Esophagus squamous epithelium (tissue), 5 donors: ENCODE measurements at regions not wholly inside any gene's neighbourhood (a gene's known extent, or its start where the extent isn't known, plus 50 kb on each side); places are given as distances from the start of the nearest gene placed in this dataset.

ENCODE experiments used
- DNase-seq: peaks from one replicate; lab custom pipeline; 2025; lab: John Stamatoyannopoulos, UW
- H3K27ac ChIP-seq, 4 donors: fragments of 200-600 bp; sonication (generic); one replicate each; pipeline ENCODE4 v1.5.1; 2016 to 2019; ENCODE audit warnings: mild to moderate bottlenecking in 1 of 4
- H3K27me3 ChIP-seq, 4 donors: fragments of 200-600 bp; sonication (generic); 1 replicate in 3 of 4; 2 replicates in 1 of 4; pipeline versions ENCODE4 v1.5.1 to v1.6.0; 2017 to 2021; ENCODE audit warnings: antibody characterized with exemption in 1 of 4
- H3K36me3 ChIP-seq, 3 donors: fragments of 200-600 bp; sonication (generic); one replicate each; pipeline ENCODE4 v1.5.1; 2016 to 2019
- H3K4me1 ChIP-seq, 3 donors: fragments of 200-600 bp; sonication (generic); one replicate each; pipeline ENCODE4 v1.5.1; 2017 to 2019
- H3K4me3 ChIP-seq, 4 donors: fragments of 200-600 bp; sonication (generic); 1 replicate in 3 of 4; 2 replicates in 1 of 4; pipeline ENCODE4 v1.5.1; 2016 to 2019; ENCODE audit warnings: mild to moderate bottlenecking in 2 of 4, moderate library complexity in 1 of 4
- H3K9me3 ChIP-seq, 3 donors: fragments of 200-600 bp; sonication (generic); one replicate each; pipeline ENCODE4 v1.5.1; 2016 to 2019
- CTCF ChIP-seq, 6 experiments: fragments of 450-650 bp in 4 of 6; fragments of 200-600 bp in 2 of 6; sonication (generic) in 2 of 6; IDR thresholded peaks; one replicate each; pipeline ENCODE4 v1.5.1; 2016 to 2019; ENCODE audit warnings: antibody characterized with exemption in 6 of 6, mild to moderate bottlenecking in 4 of 6, moderate library complexity in 4 of 6
- POLR2A ChIP-seq, 4 donors: fragments of 450-650 bp; IDR thresholded peaks; one replicate each; pipeline ENCODE4 v1.6.1; 2017; ENCODE audit warnings: antibody characterized with exemption in 4 of 4, mild to moderate bottlenecking in 4 of 4, moderate library complexity in 3 of 4
- WGBS, 2 donors: methylation state at CpG; one replicate each; pipeline ENCODE4 v1.1.5; 2018; 5-methylcytosine and 5-hydroxymethylcytosine counted together
- intact Hi-C: fragments of 100-400 bp; cut with DNase I; formaldehyde crosslinking; loops from one replicate; pipeline ENCODE4 v1.15.0; 2022
- donor health status: DM: yes; HTN: yes; CAD: no.

GRCh38 chr11:76280151-76280881, 74.0 kb upstream of the WNT11 start:
- Histone ChIP-seq H3K4me3 (no peak overlapping the region), H3K27ac (no peak overlapping the region), H3K9me3 (no peaks in the 10 kb centered on the region), H3K27me3 (peaks cover 0 to 14% (median 0%) of the 10 kb centered on the region in 4 donors), H3K36me3 (no peaks in the 10 kb centered on the region), H3K4me1 (no peaks in the 10 kb centered on the region)
- DNase-seq, result no peak
- intact Hi-C loops, result no loop called here
- TF ChIP-seq POLR2A (IDR thresholded peaks at IDR 0.05), result no peak
- TF ChIP-seq CTCF (IDR thresholded peaks at IDR 0.05), result no peak
- 81 to 84% methylated on average over 10 to 14 of the region's 16 CpGs for WGBS, 2 donors

- no peak for DNase-seq
Observed at GRCh38 chr11:76279646-76280045, 73.3 kb upstream of the WNT11 start.

GRCh38 chr11:76279038-76279437, 72.7 kb upstream of the WNT11 start:
- no peak for DNase-seq
- WGBS, 2 donors, result 84 to 95% methylated on average over 3 to 6 of the region's 6 CpGs
- intact Hi-C loops, result no loop called here
- Histone ChIP-seq H3K9me3 (no peaks in the 10 kb centered on the region), H3K36me3 (no peaks in the 10 kb centered on the region), H3K27me3 (peaks cover 0 to 8% (median 0%) of the 10 kb centered on the region in 4 donors), H3K27ac (no peak overlapping the region), H3K4me3 (no peak overlapping the region), H3K4me1 (no peaks in the 10 kb centered on the region)
- no peak for TF ChIP-seq CTCF (IDR thresholded peaks at IDR 0.05)

More at GRCh38 chr11:76279646-76280045, 73.3 kb upstream of the WNT11 start:
- Histone ChIP-seq H3K27me3 (peaks cover 0 to 14% (median 0%) of the 10 kb centered on the region in 4 donors), H3K4me1 (no peaks in the 10 kb centered on the region), H3K9me3 (no peaks in the 10 kb centered on the region), H3K4me3 (no peak overlapping the region), H3K27ac (no peak overlapping the region), H3K36me3 (no peaks in the 10 kb centered on the region)
- intact Hi-C loops, result no loop called here
- 64 to 75% methylated on average over 2 to 6 of the region's 7 CpGs for WGBS, 2 donors
- no peak for TF ChIP-seq POLR2A (IDR thresholded peaks at IDR 0.05)
- no peak for TF ChIP-seq CTCF (IDR thresholded peaks at IDR 0.05)

- Histone ChIP-seq H3K4me1 (no peaks in the 10 kb centered on the region), H3K36me3 (no peaks in the 10 kb centered on the region), H3K27ac (no peak overlapping the region), H3K4me3 (no peak overlapping the region), H3K27me3 (peaks cover 0 to 7% (median 0%) of the 10 kb centered on the region in 4 donors), H3K9me3 (no peaks in the 10 kb centered on the region)
- TF ChIP-seq POLR2A (IDR thresholded peaks at IDR 0.05) (no peak), CTCF (IDR thresholded peaks at IDR 0.05) (no peak)
- 88 to 89% methylated on average over 2 of the region's 4 CpGs for WGBS, 2 donors
- no peak for DNase-seq
- intact Hi-C loops, result no loop called here
Observed at GRCh38 chr11:76278526-76278925, 72.2 kb upstream of the WNT11 start.

GRCh38 chr11:76277298-76278175, 71.2 kb upstream of the WNT11 start:
- no peak for DNase-seq
- TF ChIP-seq POLR2A (IDR thresholded peaks at IDR 0.05) (no peak), CTCF (IDR thresholded peaks at IDR 0.05) (no peak)
- intact Hi-C loops, result no loop called here

More at GRCh38 chr11:76277298-76278175, 71.2 kb upstream of the WNT11 start:
- H3K4me1 ChIP-seq, result no peaks in the 10 kb centered on the region
- no peak overlapping the region for H3K4me3 ChIP-seq
- WGBS, 2 donors, result 70 to 80% methylated on average over 2 to 4 of the region's 25 CpGs
- no peaks in the 10 kb centered on the region for H3K36me3 ChIP-seq
- no peak overlapping the region for H3K27ac ChIP-seq
- peaks cover 0 to 7% (median 0%) of the 10 kb centered on the region in 4 donors for H3K27me3 ChIP-seq
- no peaks in the 10 kb centered on the region for H3K9me3 ChIP-seq
